Peyer's patch (tissue), 4 donors: ENCODE measurements at regions not wholly inside any gene's neighbourhood (a gene's known extent, or its start where the extent isn't known, plus 50 kb on each side); places are given as distances from the start of the nearest gene placed in this dataset.

ENCODE experiments used
- POLR2A ChIP-seq, 2 donors: fragments of 450-650 bp; IDR thresholded peaks; one replicate each; pipeline ENCODE4 v1.5.1; 2017; ENCODE audit warnings: antibody characterized with exemption in 2 of 2, mild to moderate bottlenecking in 2 of 2, moderate library complexity in 2 of 2
- TF ChIP-seq, protein P1 (sequence below), 6 experiments: fragments of 450-650 bp in 4 of 6; fragments of 200-600 bp in 2 of 6; sonication (generic) in 1 of 6; IDR thresholded peaks; one replicate each; pipeline ENCODE4 v1.5.1; 2017 to 2019; ENCODE audit warnings: antibody characterized with exemption in 6 of 6, mild to moderate bottlenecking in 3 of 6, moderate library complexity in 1 of 6

DNA sequence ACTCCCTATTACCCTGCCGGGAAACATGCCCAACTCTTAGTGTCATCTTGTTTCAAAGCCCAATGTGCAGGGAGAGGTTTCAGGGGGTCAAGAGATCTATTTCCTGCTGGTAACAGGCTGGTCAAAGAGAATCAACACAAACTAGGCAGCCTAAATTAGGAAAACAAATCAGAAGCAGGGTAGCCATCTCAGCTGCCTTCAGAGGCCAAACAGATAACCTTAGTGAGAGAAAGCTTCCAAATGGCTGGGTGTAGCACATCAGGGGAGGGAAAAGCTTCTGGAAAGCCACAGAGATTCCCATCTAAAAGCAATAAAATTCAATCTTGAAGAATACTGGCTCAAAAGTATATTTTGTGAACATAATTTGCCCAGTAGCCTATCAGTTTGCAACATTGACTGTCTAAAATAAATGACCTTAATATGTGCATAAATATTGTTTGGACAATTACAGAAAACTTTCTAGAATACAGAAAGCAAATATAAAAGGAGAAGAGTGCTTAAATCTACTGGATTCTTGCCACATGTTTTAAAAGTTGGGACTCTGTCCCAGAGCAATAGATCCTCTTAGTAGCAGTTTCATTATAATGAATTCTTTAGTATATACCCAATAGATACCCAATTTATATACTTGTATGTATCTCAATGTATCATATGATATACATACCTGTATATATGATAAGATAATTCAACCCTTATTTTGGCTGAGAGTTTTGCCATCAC, 371.9 kb upstream of the RARB start:
- TF ChIP-seq, protein P1, sequence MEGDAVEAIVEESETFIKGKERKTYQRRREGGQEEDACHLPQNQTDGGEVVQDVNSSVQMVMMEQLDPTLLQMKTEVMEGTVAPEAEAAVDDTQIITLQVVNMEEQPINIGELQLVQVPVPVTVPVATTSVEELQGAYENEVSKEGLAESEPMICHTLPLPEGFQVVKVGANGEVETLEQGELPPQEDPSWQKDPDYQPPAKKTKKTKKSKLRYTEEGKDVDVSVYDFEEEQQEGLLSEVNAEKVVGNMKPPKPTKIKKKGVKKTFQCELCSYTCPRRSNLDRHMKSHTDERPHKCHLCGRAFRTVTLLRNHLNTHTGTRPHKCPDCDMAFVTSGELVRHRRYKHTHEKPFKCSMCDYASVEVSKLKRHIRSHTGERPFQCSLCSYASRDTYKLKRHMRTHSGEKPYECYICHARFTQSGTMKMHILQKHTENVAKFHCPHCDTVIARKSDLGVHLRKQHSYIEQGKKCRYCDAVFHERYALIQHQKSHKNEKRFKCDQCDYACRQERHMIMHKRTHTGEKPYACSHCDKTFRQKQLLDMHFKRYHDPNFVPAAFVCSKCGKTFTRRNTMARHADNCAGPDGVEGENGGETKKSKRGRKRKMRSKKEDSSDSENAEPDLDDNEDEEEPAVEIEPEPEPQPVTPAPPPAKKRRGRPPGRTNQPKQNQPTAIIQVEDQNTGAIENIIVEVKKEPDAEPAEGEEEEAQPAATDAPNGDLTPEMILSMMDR (IDR thresholded peaks at IDR 0.05) = no peak
- no peak for TF ChIP-seq POLR2A (IDR thresholded peaks at IDR 0.05)
